ENCODE measurements at regions not wholly inside any gene's neighbourhood (a gene's known extent, or its start where the extent isn't known, plus 50 kb on each side); places are given as distances from the start of the nearest gene placed in this dataset.

- H3K4me3 Mint-ChIP-seq (ENCODE audit: unreplicated experiment) = no peak overlapping the region
- no peaks in the 10 kb centered on the region for H3K4me1 Mint-ChIP-seq (ENCODE audit: low read depth)
- H3K36me3 Mint-ChIP-seq (ENCODE audit: low read depth) = no peaks in the 10 kb centered on the region
- TF ChIP-seq, protein P1, sequence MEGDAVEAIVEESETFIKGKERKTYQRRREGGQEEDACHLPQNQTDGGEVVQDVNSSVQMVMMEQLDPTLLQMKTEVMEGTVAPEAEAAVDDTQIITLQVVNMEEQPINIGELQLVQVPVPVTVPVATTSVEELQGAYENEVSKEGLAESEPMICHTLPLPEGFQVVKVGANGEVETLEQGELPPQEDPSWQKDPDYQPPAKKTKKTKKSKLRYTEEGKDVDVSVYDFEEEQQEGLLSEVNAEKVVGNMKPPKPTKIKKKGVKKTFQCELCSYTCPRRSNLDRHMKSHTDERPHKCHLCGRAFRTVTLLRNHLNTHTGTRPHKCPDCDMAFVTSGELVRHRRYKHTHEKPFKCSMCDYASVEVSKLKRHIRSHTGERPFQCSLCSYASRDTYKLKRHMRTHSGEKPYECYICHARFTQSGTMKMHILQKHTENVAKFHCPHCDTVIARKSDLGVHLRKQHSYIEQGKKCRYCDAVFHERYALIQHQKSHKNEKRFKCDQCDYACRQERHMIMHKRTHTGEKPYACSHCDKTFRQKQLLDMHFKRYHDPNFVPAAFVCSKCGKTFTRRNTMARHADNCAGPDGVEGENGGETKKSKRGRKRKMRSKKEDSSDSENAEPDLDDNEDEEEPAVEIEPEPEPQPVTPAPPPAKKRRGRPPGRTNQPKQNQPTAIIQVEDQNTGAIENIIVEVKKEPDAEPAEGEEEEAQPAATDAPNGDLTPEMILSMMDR (IDR thresholded peaks at IDR 0.05) = no peak
- H3K9me3 Mint-ChIP-seq (ENCODE audit: low read depth) = peaks cover 2% of the 10 kb centered on the region
- no peak for DNase-seq (ENCODE audit: low spot score)
- H3K27me3 Mint-ChIP-seq (ENCODE audit: low read depth) = no peaks in the 10 kb centered on the region
- H3K27ac Mint-ChIP-seq (ENCODE audit: unreplicated experiment) = no peak overlapping the region
Measured at GRCh38 chr4:95675623-95676022, 126.8 kb upstream of the UNC5C start.

GRCh38 chr4:95674521-95674981 is 125.8 kb upstream of the UNC5C start:
- H3K4me3 Mint-ChIP-seq (ENCODE audit: unreplicated experiment) = no peak overlapping the region
- peaks cover 2% of the 10 kb centered on the region for H3K9me3 Mint-ChIP-seq (ENCODE audit: low read depth)
- H3K27ac Mint-ChIP-seq (ENCODE audit: unreplicated experiment) = no peak overlapping the region
- TF ChIP-seq, protein P1 (IDR thresholded peaks at IDR 0.05) = no peak
- H3K27me3 Mint-ChIP-seq (ENCODE audit: low read depth) = no peaks in the 10 kb centered on the region
- DNase-seq (ENCODE audit: low spot score) = no peak
- no peaks in the 10 kb centered on the region for H3K4me1 Mint-ChIP-seq (ENCODE audit: low read depth)
- H3K36me3 Mint-ChIP-seq (ENCODE audit: low read depth) = peaks cover 1% of the 10 kb centered on the region

GRCh38 chr4:95672811-95673210 is 124.0 kb upstream of the UNC5C start:
- Mint-ChIP-seq H3K36me3 (ENCODE audit: low read depth) (peaks cover 3% of the 10 kb centered on the region), H3K9me3 (ENCODE audit: low read depth) (peaks cover 4% of the 10 kb centered on the region), H3K4me1 (ENCODE audit: low read depth) (no peaks in the 10 kb centered on the region), H3K4me3 (ENCODE audit: unreplicated experiment) (no peak overlapping the region), H3K27ac (ENCODE audit: unreplicated experiment) (no peak overlapping the region), H3K27me3 (ENCODE audit: low read depth) (no peaks in the 10 kb centered on the region)
- no peak for DNase-seq (ENCODE audit: low spot score)
- TF ChIP-seq, protein P1 (IDR thresholded peaks at IDR 0.05) = no peak

- no peaks in the 10 kb centered on the region for H3K4me1 Mint-ChIP-seq (ENCODE audit: low read depth)
- TF ChIP-seq, protein P1 (IDR thresholded peaks at IDR 0.05) = no peak
- DNase-seq (ENCODE audit: low spot score) = no peak
- peaks cover 38% of the 10 kb centered on the region for H3K9me3 Mint-ChIP-seq (ENCODE audit: low read depth)
- H3K36me3 Mint-ChIP-seq (ENCODE audit: low read depth) = peaks cover 13% of the 10 kb centered on the region
- no peak overlapping the region for H3K27ac Mint-ChIP-seq (ENCODE audit: unreplicated experiment)
- no peak overlapping the region for H3K4me3 Mint-ChIP-seq (ENCODE audit: unreplicated experiment)
- H3K27me3 Mint-ChIP-seq (ENCODE audit: low read depth) = no peaks in the 10 kb centered on the region
Measured at GRCh38 chr4:95660719-95661118, 111.9 kb upstream of the UNC5C start.

GRCh38 chr4:95651891-95652290 is 103.1 kb upstream of the UNC5C start:
- peaks cover 9% of the 10 kb centered on the region for H3K36me3 Mint-ChIP-seq (ENCODE audit: low read depth)
- TF ChIP-seq, protein P1 (IDR thresholded peaks at IDR 0.05) = no peak
- H3K27ac Mint-ChIP-seq (ENCODE audit: unreplicated experiment) = no peak overlapping the region
- H3K4me3 Mint-ChIP-seq (ENCODE audit: unreplicated experiment) = no peak overlapping the region
- H3K4me1 Mint-ChIP-seq (ENCODE audit: low read depth) = no peaks in the 10 kb centered on the region
- no peak for DNase-seq (ENCODE audit: low spot score)
- H3K9me3 Mint-ChIP-seq (ENCODE audit: low read depth) = peaks cover 17% of the 10 kb centered on the region
- H3K27me3 Mint-ChIP-seq (ENCODE audit: low read depth) = no peaks in the 10 kb centered on the region

All from chondrocyte (in vitro differentiated cells).